GM18505 (cell line): ENCODE measurements at regions not wholly inside any gene's neighbourhood (a gene's known extent, or its start where the extent isn't known, plus 50 kb on each side); places are given as distances from the start of the nearest gene placed in this dataset.

Experiments
- ATAC-seq: cut with Tn5 transposase; IDR thresholded peaks from one replicate; pipeline ENCODE4 v1.9.1; 2021; ENCODE audit not compliant: unreplicated experiment
- POLR2A ChIP-seq: IDR thresholded peaks from 4 replicates; pipeline ENCODE4 v1.6.1; 2011; ENCODE audit warnings: borderline replicate concordance; ENCODE audit not compliant: insufficient read depth, insufficient read length; ENCODE audit errors: extremely low read depth

DNA sequence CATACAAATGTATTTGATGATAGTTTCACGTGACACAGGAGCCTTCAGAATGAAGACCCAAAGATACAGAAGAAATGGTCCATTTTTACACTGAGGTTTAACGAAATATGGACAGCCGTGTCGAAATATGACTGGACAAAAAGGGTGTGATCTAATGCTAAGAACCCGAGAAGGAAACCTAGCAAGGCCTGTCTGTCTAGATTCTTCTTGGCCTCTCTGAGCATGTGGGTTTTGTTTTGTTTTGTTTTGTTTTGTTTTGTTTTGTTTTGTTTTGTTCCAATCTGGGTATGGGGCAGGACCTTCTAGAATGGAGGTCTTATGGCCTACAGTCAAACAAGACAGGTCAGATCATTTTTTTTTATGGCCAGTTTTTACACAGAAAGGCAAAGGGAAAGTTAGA is 242.7 kb upstream of the STT3B start:
- TF ChIP-seq POLR2A, result no peak

DNA sequence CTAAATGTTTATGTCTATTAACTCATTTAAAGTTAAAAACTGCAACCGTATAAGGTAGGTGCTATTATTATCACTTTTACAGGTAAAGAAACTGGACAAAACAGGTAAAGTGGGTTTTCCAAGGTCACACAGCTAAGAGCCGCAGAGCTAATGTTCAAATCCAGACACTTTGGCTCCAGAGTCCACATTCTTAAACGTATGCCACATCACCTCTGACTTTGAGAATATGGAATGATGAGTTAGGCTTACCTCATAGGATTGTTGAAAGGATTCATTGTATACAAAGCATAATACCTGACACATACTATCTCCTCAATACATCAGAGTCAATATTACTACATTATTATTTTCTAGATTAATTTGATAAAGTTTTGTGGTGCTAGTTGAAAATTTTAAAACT is 240.9 kb upstream of the STT3B start:
- no peak for ATAC-seq
- no peak for TF ChIP-seq POLR2A

More for the DNA sequence above, 242.7 kb upstream of the STT3B start:
- no peak for ATAC-seq

- no peak for TF ChIP-seq POLR2A
- no peak for ATAC-seq
Observed at GRCh38 chr3:31294430-31295149, 238.1 kb upstream of the STT3B start.

DNA sequence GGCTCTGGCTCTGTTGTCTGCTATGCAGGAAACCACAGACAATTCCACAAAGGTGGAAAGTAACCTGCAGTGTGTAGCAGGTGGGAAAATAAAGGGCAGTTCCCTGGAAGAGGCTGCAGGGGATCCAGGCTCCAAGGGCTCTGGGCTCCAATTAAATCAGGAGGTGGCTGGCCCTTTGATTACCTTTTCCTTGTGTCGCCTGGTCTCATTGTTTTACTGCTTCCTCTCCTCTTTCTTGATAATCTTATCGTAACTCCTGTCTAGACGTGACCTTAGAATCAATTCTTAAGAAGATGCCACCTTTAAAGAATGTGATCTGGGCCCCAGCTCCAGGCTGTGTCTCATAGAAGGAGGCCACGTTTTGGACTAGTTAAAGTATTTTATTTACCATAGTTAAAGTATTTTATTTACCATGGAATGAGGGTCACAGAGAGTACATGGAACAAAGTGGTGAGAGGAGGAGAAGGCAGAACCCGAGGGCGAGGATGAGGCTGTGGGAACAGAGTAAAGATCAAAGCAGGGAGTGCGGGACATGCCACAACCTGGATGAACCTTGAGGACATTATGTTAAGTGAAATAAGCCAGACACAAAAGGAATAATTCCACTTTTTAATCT is 237.5 kb upstream of the STT3B start:
- TF ChIP-seq POLR2A, result no peak
- ATAC-seq, result no peak

GRCh38 chr3:31297726-31298298 is 234.9 kb upstream of the STT3B start:
- no peak for ATAC-seq

GRCh38 chr3:31300456-31301443 is 232.0 kb upstream of the STT3B start:
- no peak for TF ChIP-seq POLR2A
- ATAC-seq, result no peak

More at GRCh38 chr3:31297726-31298298, 234.9 kb upstream of the STT3B start:
- TF ChIP-seq POLR2A, result no peak

GRCh38 chr3:31302343-31302742 is 230.4 kb upstream of the STT3B start:
- ATAC-seq, result no peak
- no peak for TF ChIP-seq POLR2A

DNA sequence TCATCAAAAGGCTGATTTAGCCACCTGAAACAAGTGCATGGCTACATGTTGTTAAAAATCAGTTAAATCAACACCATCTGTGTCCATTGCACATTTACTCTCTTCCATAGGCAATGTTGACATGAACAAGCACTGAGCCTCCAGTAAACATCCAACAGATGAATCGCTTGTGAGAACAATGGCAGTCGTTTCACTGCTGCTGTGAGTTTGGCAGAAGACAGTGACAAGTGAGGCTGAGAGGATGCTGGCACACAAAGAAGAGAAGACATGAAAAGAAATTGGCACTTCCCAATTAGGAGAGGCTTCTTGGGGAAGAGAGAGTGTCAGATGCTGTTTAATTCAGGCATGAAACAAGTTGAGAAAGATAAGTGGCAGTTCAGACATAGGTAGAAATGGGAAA is 227.4 kb upstream of the STT3B start:
- TF ChIP-seq POLR2A, result no peak

DNA sequence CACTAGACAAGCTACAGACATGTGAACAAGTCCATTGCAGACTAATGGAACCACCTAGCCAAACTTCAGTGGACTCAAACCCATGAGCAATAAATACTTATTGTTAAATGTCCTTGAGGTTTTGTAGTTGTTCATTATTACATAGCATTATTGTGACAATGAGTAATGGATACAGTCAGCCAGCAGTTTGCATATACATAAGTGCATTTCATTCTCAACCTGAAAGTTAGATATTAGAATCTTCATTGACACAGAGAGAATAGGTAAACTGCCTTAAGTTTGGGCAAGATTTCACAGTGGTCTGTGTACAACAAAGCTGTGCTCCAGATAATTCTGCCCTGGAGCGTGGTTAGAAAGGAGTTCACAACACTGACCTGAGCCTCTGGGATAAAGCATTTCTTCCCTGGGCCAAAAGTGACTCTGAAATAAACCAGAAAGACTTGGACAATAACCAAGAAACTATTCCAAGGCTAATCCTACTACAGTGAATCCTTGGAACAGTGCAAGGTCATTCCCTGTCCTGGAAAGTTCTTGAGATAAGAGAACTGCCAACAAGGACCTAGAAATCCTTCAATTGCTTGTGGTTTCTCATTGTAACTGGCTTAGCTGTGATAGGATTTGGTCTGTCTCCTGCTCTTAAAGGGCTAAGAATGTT is 225.5 kb upstream of the STT3B start:
- ATAC-seq, result no peak
- TF ChIP-seq POLR2A, result no peak

More for the DNA sequence above, 227.4 kb upstream of the STT3B start:
- ATAC-seq, result no peak

DNA sequence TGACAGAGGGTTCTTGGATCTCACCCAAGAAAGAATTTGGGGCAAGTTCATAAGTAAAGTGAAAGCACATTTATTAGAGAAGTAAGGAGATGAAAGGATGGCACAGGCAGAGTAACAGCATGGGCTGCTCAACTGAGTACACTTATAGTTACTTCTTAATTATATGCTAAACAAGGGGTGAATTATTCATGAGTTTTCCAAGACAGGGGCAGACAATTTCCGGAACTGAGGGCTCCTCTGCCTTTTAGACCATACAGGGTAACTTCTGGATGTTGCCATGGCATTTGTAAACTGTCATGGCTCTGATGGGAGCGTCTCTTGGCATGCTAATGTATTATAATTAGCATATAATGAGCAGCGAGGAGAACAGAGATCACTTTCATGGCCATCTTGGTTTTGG is 221.2 kb upstream of the STT3B start:
- no peak for TF ChIP-seq POLR2A
- ATAC-seq, result no peak

- ATAC-seq, result no peak
- TF ChIP-seq POLR2A, result no peak
Observed at GRCh38 chr3:31312400-31312799, 220.3 kb upstream of the STT3B start.

- TF ChIP-seq POLR2A, result no peak
- no peak for ATAC-seq
Observed at GRCh38 chr3:31314258-31314657, 218.5 kb upstream of the STT3B start.
